Endothelial cell of umbilical vein (primary cell): ENCODE measurements at regions not wholly inside any gene's neighbourhood (a gene's known extent, or its start where the extent isn't known, plus 50 kb on each side); places are given as distances from the start of the nearest gene placed in this dataset.

Source experiments
- BruUV-seq: library from RNA; stranded (reverse); fragments of 400-500 nt; replicated peaks from 2 replicates; lab custom pipeline; 2021; lab: Mats Ljungman, UMichigan
- CTCF ChIA-PET: fragments of 300-600, 350-600 bp; sonication (Branson Sonifier 250); formaldehyde crosslinking; loops from one replicate; lab custom pipeline; 2021; ENCODE audit warnings: antibody characterized with exemption, inconsistent platforms; lab: Charles Lee
- POLR2A ChIA-PET: fragments of 300-600, 350-600 bp; sonication (Branson Sonifier 250); formaldehyde crosslinking; loops from one replicate; lab custom pipeline; 2021; ENCODE audit warnings: antibody characterized with exemption, inconsistent platforms; lab: Charles Lee
- DNase-seq: peaks from one replicate; pipeline ENCODE4 v3.0.0-alpha.2; 2011; ENCODE audit warnings: low read depth, low spot score
- FAIRE-seq: peaks from 2 replicates; lab custom pipeline; 2011; peaks lifted over from hg19 to GRCh38; lab: Jason Lieb, UNC
- H2AFZ ChIP-seq: 2 replicates; pipeline ENCODE4 v1.6.0; 2012; ENCODE audit warnings: low read depth, low read length, control low read depth, inconsistent platforms
- H3K27ac ChIP-seq: 2 replicates; pipeline ENCODE4 v1.5.1; 2011; ENCODE audit warnings: low read depth, mild to moderate bottlenecking, control low read depth, low read length, moderate library complexity; ENCODE audit not compliant: insufficient read depth
- H3K27me3 ChIP-seq, 2 experiments: 2 replicates each; pipeline versions ENCODE4 v1.6.0 to v1.6.1; 2011; ENCODE audit warnings: low read length in 2 of 2, mixed read lengths in 1 of 2; ENCODE audit not compliant: control insufficient read depth in 2 of 2, insufficient read depth in 2 of 2
- H3K36me3 ChIP-seq, 2 experiments: 2 replicates in 1 of 2; 3 replicates in 1 of 2; pipeline ENCODE4 v1.5.1; 2011; ENCODE audit warnings: low read length in 2 of 2, mild to moderate bottlenecking in 1 of 2, moderate library complexity in 1 of 2; ENCODE audit not compliant: control insufficient read depth in 2 of 2, insufficient read depth in 2 of 2; ENCODE audit errors: extremely low read depth in 1 of 2
- H3K4me1 ChIP-seq: 3 replicates; pipeline ENCODE4 v1.5.1; 2011; ENCODE audit warnings: mild to moderate bottlenecking, low read length; ENCODE audit not compliant: control insufficient read depth, insufficient read depth; ENCODE audit errors: extremely low read depth
- H3K4me2 ChIP-seq: 2 replicates; pipeline ENCODE4 v1.6.1; 2011; ENCODE audit warnings: low read length, control low read depth, mixed read lengths; ENCODE audit not compliant: insufficient read depth
- H3K4me3 ChIP-seq, 3 experiments: fragments of 200-600 bp in 1 of 3; sonication (generic), shearing (Covaris generic) in 1 of 3; replicated peaks in 1 of 3; 2 replicates each; pipeline ENCODE4 v1.5.1; 2011 to 2016; ENCODE audit warnings: control low read depth in 3 of 3, low read length in 3 of 3, mild to moderate bottlenecking in 2 of 3, inconsistent platforms in 1 of 3, low read depth in 1 of 3, moderate library complexity in 1 of 3; ENCODE audit not compliant: insufficient read depth in 1 of 3
- H3K79me2 ChIP-seq: 2 replicates; pipeline ENCODE4 v1.6.0; 2012; ENCODE audit warnings: low read length, inconsistent platforms; ENCODE audit not compliant: control insufficient read depth, insufficient read depth
- H3K9ac ChIP-seq: replicated peaks from 2 replicates; pipeline ENCODE3; 2011; ENCODE audit warnings: low read length, control low read depth; ENCODE audit not compliant: insufficient read depth; ENCODE audit errors: extremely low read depth
- H3K9me1 ChIP-seq: replicated peaks from 3 replicates; pipeline ENCODE4 v1.6.0; 2011; ENCODE audit warnings: mild to moderate bottlenecking, low read length; ENCODE audit not compliant: control insufficient read depth, insufficient read depth; ENCODE audit errors: extremely low read depth
- H3K9me3 ChIP-seq: replicated peaks from 2 replicates; pipeline ENCODE4 v1.5.1; 2012; ENCODE audit warnings: low read length, inconsistent platforms; ENCODE audit not compliant: control insufficient read depth, insufficient read depth
- H4K20me1 ChIP-seq: replicated peaks from 2 replicates; pipeline ENCODE3; 2011; ENCODE audit warnings: mild to moderate bottlenecking, low read length; ENCODE audit not compliant: control insufficient read depth, insufficient read depth; ENCODE audit errors: extremely low read depth
- EZH2 ChIP-seq: IDR thresholded peaks from 2 replicates; pipeline ENCODE4 v1.6.1; 2012; ENCODE audit warnings: borderline replicate concordance, low read depth, mild to moderate bottlenecking, moderate library complexity, low read length, inconsistent platforms; ENCODE audit not compliant: severe bottlenecking
- FOS ChIP-seq: IDR thresholded peaks from 2 replicates; pipeline ENCODE4 v1.6.1; 2011; ENCODE audit warnings: mild to moderate bottlenecking, low read length, moderate library complexity, borderline replicate concordance; ENCODE audit not compliant: insufficient read depth
- GATA2 ChIP-seq: IDR thresholded peaks from 2 replicates; pipeline ENCODE4 v1.7.0; 2011; ENCODE audit warnings: low read depth, mild to moderate bottlenecking, moderate library complexity, mixed read lengths, low read length; ENCODE audit not compliant: insufficient read length, insufficient read depth
- JUN ChIP-seq: IDR thresholded peaks from 2 replicates; pipeline ENCODE4 v1.6.1; 2011; ENCODE audit warnings: borderline replicate concordance, low read depth; ENCODE audit not compliant: insufficient read length, insufficient read depth
- MYC ChIP-seq: IDR thresholded peaks from one replicate; pipeline ENCODE4 v1.6.1; 2011; ENCODE audit warnings: mild to moderate bottlenecking, low read depth, low read length
- POLR2A ChIP-seq: IDR thresholded peaks from 2 replicates; pipeline ENCODE4 v1.6.1; 2012; ENCODE audit warnings: low read depth, mild to moderate bottlenecking, control low read depth, low read length
- POLR2AphosphoS5 ChIP-seq: IDR thresholded peaks from 2 replicates; pipeline ENCODE4 v1.6.1; 2012; ENCODE audit warnings: low read depth, mild to moderate bottlenecking, control low read depth, low read length, moderate library complexity; ENCODE audit not compliant: insufficient read depth
- dilution Hi-C: fragments of 300-500 bp; cut with MboI; formaldehyde crosslinking; loops from one replicate; pipeline ENCODE4 v1.15.0; 2019; ENCODE audit warnings: low sequenced_read_pairs; ENCODE audit not compliant: extremely low pct_ligation_motif_present
- intact Hi-C: fragments of 100-400 bp; cut with micrococcal nuclease; formaldehyde crosslinking; loops from one replicate; pipeline ENCODE4 v1.10.0; 2022
- TF ChIP-seq, protein P1 (sequence below), 2 donors: IDR thresholded peaks; 1 replicate in 1 of 2; 2 replicates in 1 of 2; pipeline ENCODE4 v1.5.1; 2011; ENCODE audit warnings: low read length in 2 of 2, mild to moderate bottlenecking in 2 of 2, moderate library complexity in 2 of 2, control low read depth in 1 of 2, inconsistent platforms in 1 of 2, low read depth in 1 of 2; ENCODE audit not compliant: insufficient read depth in 1 of 2; ENCODE audit errors: extremely low read depth in 1 of 2
- TF ChIP-seq, protein P2 (sequence below): IDR thresholded peaks from 2 replicates; pipeline ENCODE4 v1.6.1; 2011; ENCODE audit not compliant: insufficient read depth, insufficient read length

DNA sequence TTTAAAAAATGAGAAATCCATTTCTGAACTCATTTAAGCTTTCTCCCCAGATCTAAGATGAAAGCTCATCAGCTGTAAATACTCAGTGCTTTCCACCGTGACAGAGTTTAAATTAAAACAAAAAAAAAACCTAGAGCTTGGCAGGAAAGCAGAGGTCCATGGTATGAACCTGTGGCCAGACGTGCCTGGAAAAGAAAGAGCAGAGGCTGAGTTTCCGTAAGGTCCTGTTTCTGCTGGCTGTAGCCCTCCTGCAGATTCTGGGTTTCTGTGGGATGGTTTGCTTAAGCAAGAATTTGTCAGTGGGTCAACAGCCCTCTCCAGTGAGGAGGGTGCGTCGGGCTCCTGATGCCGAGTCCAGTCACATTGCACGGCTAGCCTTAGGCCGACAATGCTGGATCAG lies 383.2 kb downstream of the SAMD5 start:
- Histone ChIP-seq H3K9me1 (no peaks in the 10 kb centered on the region), H3K27me3 (peaks cover 0 to under 1% of the 10 kb centered on the region in 2 experiments), H3K4me1 (no peaks in the 10 kb centered on the region), H3K27ac (no peak overlapping the region), H3K36me3 (no peaks in the 10 kb centered on the region), H3K9ac (no peak overlapping the region), H3K4me2 (no peak overlapping the region), H3K9me3 (no peaks in the 10 kb centered on the region), H4K20me1 (no peaks in the 10 kb centered on the region), H3K79me2 (no peaks in the 10 kb centered on the region), H2AFZ (no peak overlapping the region), H3K4me3 (no peak overlapping the region)
- ChIA-PET POLR2A (no interaction called here), CTCF (no interaction called here)
- BruUV-seq = no TSS peak
- TF ChIP-seq POLR2AphosphoS5 (no peak), POLR2A (no peak), GATA2 (no peak), EZH2 (no peak), FOS (no peak), JUN (no peak), MYC (no peak)
- TF ChIP-seq, protein P1, sequence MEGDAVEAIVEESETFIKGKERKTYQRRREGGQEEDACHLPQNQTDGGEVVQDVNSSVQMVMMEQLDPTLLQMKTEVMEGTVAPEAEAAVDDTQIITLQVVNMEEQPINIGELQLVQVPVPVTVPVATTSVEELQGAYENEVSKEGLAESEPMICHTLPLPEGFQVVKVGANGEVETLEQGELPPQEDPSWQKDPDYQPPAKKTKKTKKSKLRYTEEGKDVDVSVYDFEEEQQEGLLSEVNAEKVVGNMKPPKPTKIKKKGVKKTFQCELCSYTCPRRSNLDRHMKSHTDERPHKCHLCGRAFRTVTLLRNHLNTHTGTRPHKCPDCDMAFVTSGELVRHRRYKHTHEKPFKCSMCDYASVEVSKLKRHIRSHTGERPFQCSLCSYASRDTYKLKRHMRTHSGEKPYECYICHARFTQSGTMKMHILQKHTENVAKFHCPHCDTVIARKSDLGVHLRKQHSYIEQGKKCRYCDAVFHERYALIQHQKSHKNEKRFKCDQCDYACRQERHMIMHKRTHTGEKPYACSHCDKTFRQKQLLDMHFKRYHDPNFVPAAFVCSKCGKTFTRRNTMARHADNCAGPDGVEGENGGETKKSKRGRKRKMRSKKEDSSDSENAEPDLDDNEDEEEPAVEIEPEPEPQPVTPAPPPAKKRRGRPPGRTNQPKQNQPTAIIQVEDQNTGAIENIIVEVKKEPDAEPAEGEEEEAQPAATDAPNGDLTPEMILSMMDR (IDR thresholded peaks at IDR 0.05; ENCODE audit: extremely low read depth in 1 of 2, insufficient read depth in 1 of 2, low read depth in 1 of 2, low read length in 2 of 2) = no peak
- TF ChIP-seq, protein P2, sequence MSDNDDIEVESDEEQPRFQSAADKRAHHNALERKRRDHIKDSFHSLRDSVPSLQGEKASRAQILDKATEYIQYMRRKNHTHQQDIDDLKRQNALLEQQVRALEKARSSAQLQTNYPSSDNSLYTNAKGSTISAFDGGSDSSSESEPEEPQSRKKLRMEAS = no peak
- intact Hi-C loops (no loop called here), dilution Hi-C loops (no loop called here)
- DNase-seq = no peak
- no peak for FAIRE-seq
